Tibial nerve (tissue), 4 donors: ENCODE measurements at regions not wholly inside any gene's neighbourhood (a gene's known extent, or its start where the extent isn't known, plus 50 kb on each side); places are given as distances from the start of the nearest gene placed in this dataset.

Experiments used
- DNase-seq, 2 donors: peaks; one replicate each; pipeline ENCODE4 v3.0.0-alpha.2; 2019; ENCODE audit warnings: low spot score in 2 of 2
- H3K27ac ChIP-seq, 4 donors: fragments of 200-600 bp; sonication (generic) in 3 of 4; one replicate each; pipeline ENCODE4 v1.5.1; 2017 to 2019; ENCODE audit warnings: mild to moderate bottlenecking in 1 of 4
- H3K27me3 ChIP-seq, 2 donors: fragments of 200-600 bp; sonication (generic) in 1 of 2; one replicate each; pipeline versions ENCODE4 v1.5.1 to v1.6.0; 2017 to 2019
- H3K36me3 ChIP-seq, 3 donors: fragments of 200-600 bp; sonication (generic); one replicate each; pipeline ENCODE4 v1.5.1; 2018 to 2019
- H3K4me1 ChIP-seq, 4 donors: fragments of 200-600 bp; sonication (generic) in 3 of 4; one replicate each; pipeline ENCODE4 v1.5.1; 2017 to 2019
- H3K4me3 ChIP-seq, 4 donors: fragments of 200-600 bp; sonication (generic) in 3 of 4; one replicate each; pipeline ENCODE4 v1.5.1; 2017 to 2019; ENCODE audit warnings: mild to moderate bottlenecking in 1 of 4, moderate library complexity in 1 of 4
- H3K9me3 ChIP-seq, 4 donors: fragments of 200-600 bp; sonication (generic) in 3 of 4; one replicate each; pipeline ENCODE4 v1.5.1; 2017 to 2019
- EP300 ChIP-seq, 2 donors: sonication (generic); formaldehyde crosslinking; IDR thresholded peaks; one replicate each; pipeline ENCODE4 v1.6.1; 2017; ENCODE audit warnings: antibody characterized with exemption in 2 of 2, mild to moderate bottlenecking in 1 of 2
- POLR2A ChIP-seq, 2 donors: fragments of 450-650 bp; IDR thresholded peaks; one replicate each; pipeline ENCODE4 v1.6.1; 2017; ENCODE audit warnings: antibody characterized with exemption in 2 of 2, mild to moderate bottlenecking in 2 of 2, moderate library complexity in 2 of 2
- WGBS, 2 donors: methylation state at CpG; one replicate each; pipeline ENCODE4 v1.1.5; 2018; 5-methylcytosine and 5-hydroxymethylcytosine counted together
- TF ChIP-seq, protein P1 (sequence below), 5 experiments: fragments of 200-600 bp in 3 of 5; fragments of 450-650 bp in 2 of 5; sonication (generic) in 3 of 5; IDR thresholded peaks; one replicate each; pipeline ENCODE4 v1.5.1; 2016 to 2019; ENCODE audit warnings: antibody characterized with exemption in 5 of 5, mild to moderate bottlenecking in 3 of 5, moderate library complexity in 2 of 5

DNA sequence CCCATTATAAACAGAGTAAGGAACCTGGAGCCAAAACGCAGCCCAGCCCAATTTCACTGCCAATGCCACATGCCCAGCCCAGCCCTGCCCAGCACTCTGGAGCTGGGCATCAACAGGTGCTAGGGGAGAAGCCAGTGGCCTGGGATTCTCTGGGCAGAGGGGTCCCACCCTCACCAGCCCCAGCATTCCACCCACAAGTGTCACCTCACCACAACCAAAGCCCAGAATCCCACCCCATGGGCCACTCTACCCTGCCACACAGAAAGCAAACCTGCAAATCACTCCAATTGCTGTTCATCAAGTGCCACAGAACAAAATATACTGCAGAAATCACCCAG lies 102.5 kb upstream of the CDH5 start:
- peaks cover 0 to 81% (median 13%) of the 10 kb centered on the region in 4 donors for H3K4me1 ChIP-seq
- peak overlapping the region in 2 of 4 donors; percentile 75 to 77 for H3K27ac ChIP-seq
- H3K9me3 ChIP-seq, result no peaks in the 10 kb centered on the region
- no peak for TF ChIP-seq POLR2A (IDR thresholded peaks at IDR 0.05)
- TF ChIP-seq EP300 (IDR thresholded peaks at IDR 0.05), result no peak
- TF ChIP-seq, protein P1, sequence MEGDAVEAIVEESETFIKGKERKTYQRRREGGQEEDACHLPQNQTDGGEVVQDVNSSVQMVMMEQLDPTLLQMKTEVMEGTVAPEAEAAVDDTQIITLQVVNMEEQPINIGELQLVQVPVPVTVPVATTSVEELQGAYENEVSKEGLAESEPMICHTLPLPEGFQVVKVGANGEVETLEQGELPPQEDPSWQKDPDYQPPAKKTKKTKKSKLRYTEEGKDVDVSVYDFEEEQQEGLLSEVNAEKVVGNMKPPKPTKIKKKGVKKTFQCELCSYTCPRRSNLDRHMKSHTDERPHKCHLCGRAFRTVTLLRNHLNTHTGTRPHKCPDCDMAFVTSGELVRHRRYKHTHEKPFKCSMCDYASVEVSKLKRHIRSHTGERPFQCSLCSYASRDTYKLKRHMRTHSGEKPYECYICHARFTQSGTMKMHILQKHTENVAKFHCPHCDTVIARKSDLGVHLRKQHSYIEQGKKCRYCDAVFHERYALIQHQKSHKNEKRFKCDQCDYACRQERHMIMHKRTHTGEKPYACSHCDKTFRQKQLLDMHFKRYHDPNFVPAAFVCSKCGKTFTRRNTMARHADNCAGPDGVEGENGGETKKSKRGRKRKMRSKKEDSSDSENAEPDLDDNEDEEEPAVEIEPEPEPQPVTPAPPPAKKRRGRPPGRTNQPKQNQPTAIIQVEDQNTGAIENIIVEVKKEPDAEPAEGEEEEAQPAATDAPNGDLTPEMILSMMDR (IDR thresholded peaks at IDR 0.05), result no peak
- no peaks in the 10 kb centered on the region for H3K36me3 ChIP-seq
- no peaks in the 10 kb centered on the region for H3K27me3 ChIP-seq
- H3K4me3 ChIP-seq, result no peak overlapping the region
- 67 to 86% methylated on average over 1 of the region's 1 CpG for WGBS, 2 donors
- DNase-seq, result no peak

GRCh38 chr16:66263168-66263972 lies 103.1 kb upstream of the CDH5 start:
- DNase-seq, result no peak
- Histone ChIP-seq H3K4me3 (no peak overlapping the region), H3K36me3 (no peaks in the 10 kb centered on the region), H3K27ac (peak overlapping the region in 3 of 4 donors; percentile 21 to 77 (median 75)), H3K27me3 (no peaks in the 10 kb centered on the region), H3K4me1 (peaks cover 0 to 80% (median 13%) of the 10 kb centered on the region in 4 donors), H3K9me3 (no peaks in the 10 kb centered on the region)
- TF ChIP-seq, protein P1 (IDR thresholded peaks at IDR 0.05), result no peak
- no peak for TF ChIP-seq EP300 (IDR thresholded peaks at IDR 0.05)
- no peak for TF ChIP-seq POLR2A (IDR thresholded peaks at IDR 0.05)
- 91 to 92% methylated on average over 6 of the region's 6 CpGs for WGBS, 2 donors

GRCh38 chr16:66262253-66263167 lies 104.0 kb upstream of the CDH5 start:
- H3K36me3 ChIP-seq, result no peaks in the 10 kb centered on the region
- DNase-seq, result peak; percentile 51 to 57
- 53 to 77% methylated on average over 9 to 11 of the region's 11 CpGs for WGBS, 2 donors
- TF ChIP-seq POLR2A (IDR thresholded peaks at IDR 0.05) (no peak), EP300 (IDR thresholded peaks at IDR 0.05) (peak in 1 of 2 donors; percentile 47)
- TF ChIP-seq, protein P1 (IDR thresholded peaks at IDR 0.05), result no peak
- H3K9me3 ChIP-seq, result no peaks in the 10 kb centered on the region
- H3K27me3 ChIP-seq, result no peaks in the 10 kb centered on the region
- H3K4me3 ChIP-seq, result no peak overlapping the region
- H3K27ac ChIP-seq, result peak overlapping the region; percentile 21 to 77 (median 52)
- peaks cover 0 to 71% (median 13%) of the 10 kb centered on the region in 4 donors for H3K4me1 ChIP-seq

- H3K4me1 ChIP-seq, result peaks cover 0 to 64% (median 11%) of the 10 kb centered on the region in 4 donors
- H3K27ac ChIP-seq, result peak overlapping the region in 1 of 4 donors; percentile 77
- H3K27me3 ChIP-seq, result no peaks in the 10 kb centered on the region
- no peaks in the 10 kb centered on the region for H3K9me3 ChIP-seq
- no peak for DNase-seq
- WGBS, 2 donors, result 90 to 95% methylated on average over 3 of the region's 3 CpGs
- TF ChIP-seq, protein P1 (IDR thresholded peaks at IDR 0.05), result no peak
- no peak for TF ChIP-seq POLR2A (IDR thresholded peaks at IDR 0.05)
- no peak for TF ChIP-seq EP300 (IDR thresholded peaks at IDR 0.05)
- no peak overlapping the region for H3K4me3 ChIP-seq
- no peaks in the 10 kb centered on the region for H3K36me3 ChIP-seq
Measured at GRCh38 chr16:66261826-66262225, 104.7 kb upstream of the CDH5 start.
